Astrocyte (in vitro differentiated cells and primary cell): ENCODE measurements at regions not wholly inside any gene's neighbourhood (a gene's known extent, or its start where the extent isn't known, plus 50 kb on each side); places are given as distances from the start of the nearest gene placed in this dataset.

Experiments
- DNase-seq: peaks from one replicate; pipeline ENCODE4 v3.0.0-alpha.2; 2010; ENCODE audit warnings: low read depth
- FAIRE-seq: peaks from 2 replicates; lab custom pipeline; 2011; peaks lifted over from hg19 to GRCh38; lab: Jason Lieb, UNC
- H2AFZ ChIP-seq: 2 replicates; pipeline ENCODE4 v1.6.0; 2012; ENCODE audit warnings: low read depth, low read length, inconsistent platforms
- H3K27ac ChIP-seq: 2 replicates; pipeline ENCODE4 v1.5.1; 2011; ENCODE audit warnings: low read depth, low read length, inconsistent platforms
- H3K27me3 ChIP-seq: 2 replicates; pipeline ENCODE4 v1.6.0; 2011; ENCODE audit warnings: low read length, inconsistent platforms; ENCODE audit not compliant: insufficient read depth
- H3K36me3 ChIP-seq: 2 replicates; pipeline ENCODE4 v1.5.1; 2011; ENCODE audit warnings: low read length, inconsistent platforms; ENCODE audit not compliant: insufficient read depth
- H3K4me1 ChIP-seq: 2 replicates; pipeline ENCODE4 v1.5.1; 2011; ENCODE audit warnings: low read length, inconsistent platforms; ENCODE audit not compliant: insufficient read depth
- H3K4me2 ChIP-seq: 2 replicates; pipeline ENCODE4 v1.6.0; 2012; ENCODE audit warnings: low read length, inconsistent platforms
- H3K4me3 ChIP-seq: 2 replicates; pipeline ENCODE4 v1.5.1; 2011; ENCODE audit warnings: low read depth, mild to moderate bottlenecking, low read length, inconsistent platforms; ENCODE audit not compliant: insufficient read depth
- H3K79me2 ChIP-seq: 2 replicates; pipeline ENCODE4 v1.6.0; 2012; ENCODE audit warnings: mild to moderate bottlenecking, low read length, inconsistent platforms; ENCODE audit not compliant: insufficient read depth
- H3K9ac ChIP-seq: 2 replicates; pipeline ENCODE4 v1.6.0; 2012; ENCODE audit warnings: mild to moderate bottlenecking, low read length, inconsistent platforms
- H3K9me3 ChIP-seq: 2 replicates; pipeline ENCODE4 v1.5.1; 2012; ENCODE audit warnings: low read depth, mild to moderate bottlenecking, low read length, inconsistent platforms; ENCODE audit not compliant: insufficient read depth
- H4K20me1 ChIP-seq: 2 replicates; pipeline ENCODE4 v1.6.0; 2012; ENCODE audit warnings: low read length, inconsistent platforms; ENCODE audit not compliant: insufficient read depth
- H3K27ac Mint-ChIP-seq: one replicate; pipeline ENCODE4 v1.8.0; 2021; ENCODE audit warnings: mild to moderate bottlenecking, mixed read lengths; ENCODE audit not compliant: unreplicated experiment
- H3K27me3 Mint-ChIP-seq: one replicate; pipeline ENCODE4 v1.8.0; 2021; ENCODE audit warnings: low read depth, mixed read lengths; ENCODE audit not compliant: unreplicated experiment
- H3K36me3 Mint-ChIP-seq: one replicate; pipeline ENCODE4 v1.8.0; 2021; ENCODE audit warnings: low read depth, mixed read lengths; ENCODE audit not compliant: unreplicated experiment
- H3K4me1 Mint-ChIP-seq: one replicate; pipeline ENCODE4 v1.8.0; 2021; ENCODE audit warnings: low read depth, mixed read lengths; ENCODE audit not compliant: unreplicated experiment
- H3K4me3 Mint-ChIP-seq: one replicate; pipeline ENCODE4 v1.8.0; 2021; ENCODE audit warnings: mild to moderate bottlenecking, moderate library complexity, mixed read lengths; ENCODE audit not compliant: unreplicated experiment
- H3K9me3 Mint-ChIP-seq: one replicate; pipeline ENCODE4 v1.8.0; 2021; ENCODE audit warnings: mild to moderate bottlenecking, mixed read lengths; ENCODE audit not compliant: unreplicated experiment
- EZH2 ChIP-seq: IDR thresholded peaks from 2 replicates; pipeline ENCODE4 v1.6.1; 2012; ENCODE audit warnings: mild to moderate bottlenecking, low read length, inconsistent platforms; ENCODE audit not compliant: insufficient read depth
- TF ChIP-seq, protein P1 (sequence below): IDR thresholded peaks from 2 replicates; pipeline ENCODE4 v1.5.1; 2011; ENCODE audit warnings: low read depth, mild to moderate bottlenecking, inconsistent platforms, low read length, moderate library complexity; ENCODE audit not compliant: insufficient read depth

DNA sequence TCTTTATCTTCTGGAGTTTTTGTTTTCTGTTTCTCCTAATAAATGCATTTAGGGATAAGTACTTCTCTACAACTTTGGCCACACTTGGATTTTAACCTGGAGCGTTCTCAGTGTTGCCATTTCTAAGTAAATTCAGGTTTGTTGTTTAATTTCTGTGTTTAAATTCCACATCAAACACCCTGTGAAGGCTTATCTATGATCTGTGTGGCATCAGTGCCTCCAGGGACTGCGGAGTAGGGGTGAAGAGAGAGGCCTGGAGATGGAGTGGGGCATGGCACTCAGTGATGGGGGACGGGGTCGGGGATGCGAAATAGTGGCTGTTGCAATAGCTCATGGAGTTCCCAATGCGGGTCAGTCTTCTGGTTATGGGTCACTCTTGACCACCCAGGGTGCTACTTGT lies 294.8 kb downstream of the HS3ST3B1 start:
- Mint-ChIP-seq H3K36me3 (no peaks in the 10 kb centered on the region), H3K4me3 (no peak overlapping the region), H3K9me3 (no peaks in the 10 kb centered on the region), H3K27ac (no peak overlapping the region), H3K4me1 (peaks cover 2% of the 10 kb centered on the region), H3K27me3 (peaks cover 18% of the 10 kb centered on the region)
- no peak overlapping the region for H2AFZ ChIP-seq
- no peak for FAIRE-seq
- H3K36me3 ChIP-seq: no peaks in the 10 kb centered on the region
- H4K20me1 ChIP-seq: no peaks in the 10 kb centered on the region
- no peaks in the 10 kb centered on the region for H3K4me1 ChIP-seq
- TF ChIP-seq, protein P1, sequence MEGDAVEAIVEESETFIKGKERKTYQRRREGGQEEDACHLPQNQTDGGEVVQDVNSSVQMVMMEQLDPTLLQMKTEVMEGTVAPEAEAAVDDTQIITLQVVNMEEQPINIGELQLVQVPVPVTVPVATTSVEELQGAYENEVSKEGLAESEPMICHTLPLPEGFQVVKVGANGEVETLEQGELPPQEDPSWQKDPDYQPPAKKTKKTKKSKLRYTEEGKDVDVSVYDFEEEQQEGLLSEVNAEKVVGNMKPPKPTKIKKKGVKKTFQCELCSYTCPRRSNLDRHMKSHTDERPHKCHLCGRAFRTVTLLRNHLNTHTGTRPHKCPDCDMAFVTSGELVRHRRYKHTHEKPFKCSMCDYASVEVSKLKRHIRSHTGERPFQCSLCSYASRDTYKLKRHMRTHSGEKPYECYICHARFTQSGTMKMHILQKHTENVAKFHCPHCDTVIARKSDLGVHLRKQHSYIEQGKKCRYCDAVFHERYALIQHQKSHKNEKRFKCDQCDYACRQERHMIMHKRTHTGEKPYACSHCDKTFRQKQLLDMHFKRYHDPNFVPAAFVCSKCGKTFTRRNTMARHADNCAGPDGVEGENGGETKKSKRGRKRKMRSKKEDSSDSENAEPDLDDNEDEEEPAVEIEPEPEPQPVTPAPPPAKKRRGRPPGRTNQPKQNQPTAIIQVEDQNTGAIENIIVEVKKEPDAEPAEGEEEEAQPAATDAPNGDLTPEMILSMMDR: no peak
- no peak for TF ChIP-seq EZH2
- H3K9ac ChIP-seq: no peak overlapping the region
- no peak for DNase-seq
- H3K4me2 ChIP-seq: no peak overlapping the region
- no peak overlapping the region for H3K4me3 ChIP-seq
- peaks cover 3% of the 10 kb centered on the region for H3K9me3 ChIP-seq
- no peaks in the 10 kb centered on the region for H3K27me3 ChIP-seq
- H3K79me2 ChIP-seq: no peaks in the 10 kb centered on the region
- H3K27ac ChIP-seq: no peak overlapping the region

DNA sequence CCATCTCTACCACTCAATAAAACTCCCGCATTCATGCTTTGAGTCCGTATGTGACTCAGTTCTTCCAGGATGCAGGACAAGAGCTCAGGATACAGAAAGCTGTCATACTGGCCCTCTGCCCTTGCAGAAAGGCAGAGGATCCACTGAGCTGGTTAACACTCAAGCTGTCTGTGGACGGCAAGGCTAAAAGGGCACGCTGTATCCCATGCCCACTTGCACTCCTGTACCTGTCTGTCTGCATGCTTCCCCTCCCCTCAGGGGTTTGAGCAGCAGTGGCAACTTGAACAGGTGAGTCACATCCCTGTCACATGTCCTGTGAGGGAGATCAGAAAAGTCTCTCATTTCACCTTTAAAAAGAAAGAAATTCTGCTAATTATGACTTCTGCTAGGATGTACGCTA lies 293.8 kb downstream of the HS3ST3B1 start:
- FAIRE-seq: no peak
- no peaks in the 10 kb centered on the region for H3K27me3 ChIP-seq
- H3K4me3 ChIP-seq: no peak overlapping the region
- Mint-ChIP-seq H3K27me3 (peaks cover 18% of the 10 kb centered on the region), H3K4me1 (peaks cover 2% of the 10 kb centered on the region), H3K27ac (no peak overlapping the region), H3K9me3 (no peaks in the 10 kb centered on the region), H3K4me3 (no peak overlapping the region), H3K36me3 (no peaks in the 10 kb centered on the region)
- H3K4me2 ChIP-seq: no peak overlapping the region
- no peaks in the 10 kb centered on the region for H4K20me1 ChIP-seq
- H3K9me3 ChIP-seq: peaks cover 3% of the 10 kb centered on the region
- H3K27ac ChIP-seq: no peak overlapping the region
- no peaks in the 10 kb centered on the region for H3K36me3 ChIP-seq
- no peak overlapping the region for H3K9ac ChIP-seq
- H2AFZ ChIP-seq: no peak overlapping the region
- no peaks in the 10 kb centered on the region for H3K79me2 ChIP-seq
- no peak for DNase-seq
- TF ChIP-seq EZH2: no peak
- TF ChIP-seq, protein P1: no peak
- H3K4me1 ChIP-seq: no peaks in the 10 kb centered on the region

DNA sequence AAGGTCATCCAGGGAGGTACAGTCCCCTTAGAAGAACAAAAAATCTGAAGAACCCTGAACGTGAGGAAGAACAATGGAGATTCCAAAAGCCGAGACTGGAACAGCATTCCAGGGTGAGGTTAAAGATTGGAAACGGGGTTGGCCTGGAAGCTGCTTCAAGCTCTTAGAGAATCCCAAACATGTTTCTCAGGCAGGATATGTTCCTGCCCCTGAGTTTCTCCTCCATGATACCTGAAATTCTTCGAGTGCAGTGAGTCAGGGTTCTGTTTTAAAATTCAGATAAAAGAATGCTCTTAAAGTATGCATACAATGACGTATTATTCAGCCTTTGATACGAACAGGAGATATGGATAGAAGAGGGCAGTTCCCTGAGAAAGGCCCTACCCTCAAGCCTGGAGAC lies 293.1 kb downstream of the HS3ST3B1 start:
- Histone ChIP-seq H3K4me2 (no peak overlapping the region), H4K20me1 (no peaks in the 10 kb centered on the region), H3K4me3 (no peak overlapping the region), H3K9me3 (peaks cover 3% of the 10 kb centered on the region), H3K4me1 (no peaks in the 10 kb centered on the region), H2AFZ (no peak overlapping the region), H3K9ac (no peak overlapping the region), H3K79me2 (no peaks in the 10 kb centered on the region), H3K27ac (no peak overlapping the region), H3K27me3 (no peaks in the 10 kb centered on the region), H3K36me3 (no peaks in the 10 kb centered on the region)
- Mint-ChIP-seq H3K27me3 (peaks cover 18% of the 10 kb centered on the region), H3K4me3 (no peak overlapping the region), H3K4me1 (peaks cover 2% of the 10 kb centered on the region), H3K9me3 (no peaks in the 10 kb centered on the region), H3K27ac (no peak overlapping the region), H3K36me3 (no peaks in the 10 kb centered on the region)
- no peak for TF ChIP-seq EZH2
- TF ChIP-seq, protein P1: no peak
- DNase-seq (no peak), FAIRE-seq (no peak)
